Endothelial cell of umbilical vein (primary cell): ENCODE measurements at regions not wholly inside any gene's neighbourhood (a gene's known extent, or its start where the extent isn't known, plus 50 kb on each side); places are given as distances from the start of the nearest gene placed in this dataset.

Experiments
- BruUV-seq: library from RNA; stranded (reverse); fragments of 400-500 nt; replicated peaks from 2 replicates; lab custom pipeline; 2021; lab: Mats Ljungman, UMichigan
- CTCF ChIA-PET: fragments of 300-600, 350-600 bp; sonication (Branson Sonifier 250); formaldehyde crosslinking; loops from one replicate; lab custom pipeline; 2021; ENCODE audit warnings: antibody characterized with exemption, inconsistent platforms; lab: Charles Lee
- POLR2A ChIA-PET: fragments of 300-600, 350-600 bp; sonication (Branson Sonifier 250); formaldehyde crosslinking; loops from one replicate; lab custom pipeline; 2021; ENCODE audit warnings: antibody characterized with exemption, inconsistent platforms; lab: Charles Lee
- DNase-seq: peaks from one replicate; pipeline ENCODE4 v3.0.0-alpha.2; 2011; ENCODE audit warnings: low read depth, low spot score
- FAIRE-seq: peaks from 2 replicates; lab custom pipeline; 2011; peaks lifted over from hg19 to GRCh38; lab: Jason Lieb, UNC
- H2AFZ ChIP-seq: 2 replicates; pipeline ENCODE4 v1.6.0; 2012; ENCODE audit warnings: low read depth, low read length, control low read depth, inconsistent platforms
- H3K27ac ChIP-seq: 2 replicates; pipeline ENCODE4 v1.5.1; 2011; ENCODE audit warnings: low read depth, mild to moderate bottlenecking, control low read depth, low read length, moderate library complexity; ENCODE audit not compliant: insufficient read depth
- H3K27me3 ChIP-seq, 2 experiments: 2 replicates each; pipeline versions ENCODE4 v1.6.0 to v1.6.1; 2011; ENCODE audit warnings: low read length in 2 of 2, mixed read lengths in 1 of 2; ENCODE audit not compliant: control insufficient read depth in 2 of 2, insufficient read depth in 2 of 2
- H3K36me3 ChIP-seq, 2 experiments: 2 replicates in 1 of 2; 3 replicates in 1 of 2; pipeline ENCODE4 v1.5.1; 2011; ENCODE audit warnings: low read length in 2 of 2, mild to moderate bottlenecking in 1 of 2, moderate library complexity in 1 of 2; ENCODE audit not compliant: control insufficient read depth in 2 of 2, insufficient read depth in 2 of 2; ENCODE audit errors: extremely low read depth in 1 of 2
- H3K4me1 ChIP-seq: 3 replicates; pipeline ENCODE4 v1.5.1; 2011; ENCODE audit warnings: mild to moderate bottlenecking, low read length; ENCODE audit not compliant: control insufficient read depth, insufficient read depth; ENCODE audit errors: extremely low read depth
- H3K4me2 ChIP-seq: 2 replicates; pipeline ENCODE4 v1.6.1; 2011; ENCODE audit warnings: low read length, control low read depth, mixed read lengths; ENCODE audit not compliant: insufficient read depth
- H3K4me3 ChIP-seq, 3 experiments: fragments of 200-600 bp in 1 of 3; sonication (generic), shearing (Covaris generic) in 1 of 3; replicated peaks in 1 of 3; 2 replicates each; pipeline ENCODE4 v1.5.1; 2011 to 2016; ENCODE audit warnings: control low read depth in 3 of 3, low read length in 3 of 3, mild to moderate bottlenecking in 2 of 3, inconsistent platforms in 1 of 3, low read depth in 1 of 3, moderate library complexity in 1 of 3; ENCODE audit not compliant: insufficient read depth in 1 of 3
- H3K79me2 ChIP-seq: 2 replicates; pipeline ENCODE4 v1.6.0; 2012; ENCODE audit warnings: low read length, inconsistent platforms; ENCODE audit not compliant: control insufficient read depth, insufficient read depth
- H3K9ac ChIP-seq: replicated peaks from 2 replicates; pipeline ENCODE3; 2011; ENCODE audit warnings: low read length, control low read depth; ENCODE audit not compliant: insufficient read depth; ENCODE audit errors: extremely low read depth
- H3K9me1 ChIP-seq: replicated peaks from 3 replicates; pipeline ENCODE4 v1.6.0; 2011; ENCODE audit warnings: mild to moderate bottlenecking, low read length; ENCODE audit not compliant: control insufficient read depth, insufficient read depth; ENCODE audit errors: extremely low read depth
- H3K9me3 ChIP-seq: replicated peaks from 2 replicates; pipeline ENCODE4 v1.5.1; 2012; ENCODE audit warnings: low read length, inconsistent platforms; ENCODE audit not compliant: control insufficient read depth, insufficient read depth
- H4K20me1 ChIP-seq: replicated peaks from 2 replicates; pipeline ENCODE3; 2011; ENCODE audit warnings: mild to moderate bottlenecking, low read length; ENCODE audit not compliant: control insufficient read depth, insufficient read depth; ENCODE audit errors: extremely low read depth
- CTCF ChIP-seq, 2 donors: IDR thresholded peaks; 1 replicate in 1 of 2; 2 replicates in 1 of 2; pipeline ENCODE4 v1.5.1; 2011; ENCODE audit warnings: low read length in 2 of 2, mild to moderate bottlenecking in 2 of 2, moderate library complexity in 2 of 2, control low read depth in 1 of 2, inconsistent platforms in 1 of 2, low read depth in 1 of 2; ENCODE audit not compliant: insufficient read depth in 1 of 2; ENCODE audit errors: extremely low read depth in 1 of 2
- EZH2 ChIP-seq: IDR thresholded peaks from 2 replicates; pipeline ENCODE4 v1.6.1; 2012; ENCODE audit warnings: borderline replicate concordance, low read depth, mild to moderate bottlenecking, moderate library complexity, low read length, inconsistent platforms; ENCODE audit not compliant: severe bottlenecking
- FOS ChIP-seq: IDR thresholded peaks from 2 replicates; pipeline ENCODE4 v1.6.1; 2011; ENCODE audit warnings: mild to moderate bottlenecking, low read length, moderate library complexity, borderline replicate concordance; ENCODE audit not compliant: insufficient read depth
- GATA2 ChIP-seq: IDR thresholded peaks from 2 replicates; pipeline ENCODE4 v1.7.0; 2011; ENCODE audit warnings: low read depth, mild to moderate bottlenecking, moderate library complexity, mixed read lengths, low read length; ENCODE audit not compliant: insufficient read length, insufficient read depth
- JUN ChIP-seq: IDR thresholded peaks from 2 replicates; pipeline ENCODE4 v1.6.1; 2011; ENCODE audit warnings: borderline replicate concordance, low read depth; ENCODE audit not compliant: insufficient read length, insufficient read depth
- MAX ChIP-seq: IDR thresholded peaks from 2 replicates; pipeline ENCODE4 v1.6.1; 2011; ENCODE audit not compliant: insufficient read depth, insufficient read length
- MYC ChIP-seq: IDR thresholded peaks from one replicate; pipeline ENCODE4 v1.6.1; 2011; ENCODE audit warnings: mild to moderate bottlenecking, low read depth, low read length
- POLR2A ChIP-seq: IDR thresholded peaks from 2 replicates; pipeline ENCODE4 v1.6.1; 2012; ENCODE audit warnings: low read depth, mild to moderate bottlenecking, control low read depth, low read length
- POLR2AphosphoS5 ChIP-seq: IDR thresholded peaks from 2 replicates; pipeline ENCODE4 v1.6.1; 2012; ENCODE audit warnings: low read depth, mild to moderate bottlenecking, control low read depth, low read length, moderate library complexity; ENCODE audit not compliant: insufficient read depth
- dilution Hi-C: fragments of 300-500 bp; cut with MboI; formaldehyde crosslinking; loops from one replicate; pipeline ENCODE4 v1.15.0; 2019; ENCODE audit warnings: low sequenced_read_pairs; ENCODE audit not compliant: extremely low pct_ligation_motif_present
- intact Hi-C: fragments of 100-400 bp; cut with micrococcal nuclease; formaldehyde crosslinking; loops from one replicate; pipeline ENCODE4 v1.10.0; 2022

- no peak for TF ChIP-seq MYC
- TF ChIP-seq CTCF (IDR thresholded peaks at IDR 0.05; ENCODE audit: extremely low read depth in 1 of 2, insufficient read depth in 1 of 2, low read depth in 1 of 2, low read length in 2 of 2): no peak
- no peak for TF ChIP-seq POLR2A
- TF ChIP-seq JUN: no peak
- no peak for TF ChIP-seq POLR2AphosphoS5
- TF ChIP-seq FOS: no peak
- no peak for TF ChIP-seq EZH2
- TF ChIP-seq GATA2: no peak
- TF ChIP-seq MAX: no peak
- Histone ChIP-seq H4K20me1 (no peaks in the 10 kb centered on the region), H3K79me2 (no peaks in the 10 kb centered on the region), H3K9me1 (no peaks in the 10 kb centered on the region), H3K27ac (no peak overlapping the region), H3K4me1 (peaks cover 9% of the 10 kb centered on the region), H3K4me3 (no peak overlapping the region), H3K36me3 (no peaks in the 10 kb centered on the region), H3K4me2 (no peak overlapping the region), H2AFZ (no peak overlapping the region), H3K27me3 (peaks cover 0 to 2% of the 10 kb centered on the region in 2 experiments), H3K9ac (no peak overlapping the region), H3K9me3 (no peaks in the 10 kb centered on the region)
- FAIRE-seq (no peak), DNase-seq (no peak)
- ChIA-PET POLR2A (no interaction called here), CTCF (no interaction called here)
- intact Hi-C loops: no loop called here
- no TSS peak for BruUV-seq
- dilution Hi-C loops: no loop called here
Observed at GRCh38 chr1:228898582-228898992, 163.3 kb downstream of the RHOU start.
